Body of pancreas (tissue), 4 donors: ENCODE measurements at regions not wholly inside any gene's neighbourhood (a gene's known extent, or its start where the extent isn't known, plus 50 kb on each side); places are given as distances from the start of the nearest gene placed in this dataset.

Source experiments
- CTCF ChIP-seq, 7 experiments: fragments of 450-650 bp in 4 of 7; fragments of 200-600 bp in 3 of 7; sonication (generic) in 3 of 7; IDR thresholded peaks; one replicate each; pipeline ENCODE4 v1.5.1; 2016 to 2019; ENCODE audit warnings: antibody characterized with exemption in 7 of 7
- POLR2A ChIP-seq, 3 donors: fragments of 450-650 bp; IDR thresholded peaks; one replicate each; pipeline ENCODE4 v1.6.1; 2016; ENCODE audit warnings: antibody characterized with exemption in 3 of 3, mild to moderate bottlenecking in 2 of 3

- no peak for TF ChIP-seq POLR2A (IDR thresholded peaks at IDR 0.05)
- no peak for TF ChIP-seq CTCF (IDR thresholded peaks at IDR 0.05)
Observed at GRCh38 chr3:44048196-44048924, 193.3 kb upstream of the TOPAZ1 start.
